GM18499 (cell line): ENCODE measurements at regions not wholly inside any gene's neighbourhood (a gene's known extent, or its start where the extent isn't known, plus 50 kb on each side); places are given as distances from the start of the nearest gene placed in this dataset.

Source experiments
- ATAC-seq: cut with Tn5 transposase; IDR thresholded peaks from one replicate; pipeline ENCODE4 v1.9.1; 2021; ENCODE audit warnings: moderate number of reproducible peaks; ENCODE audit not compliant: insufficient read depth, unreplicated experiment

DNA sequence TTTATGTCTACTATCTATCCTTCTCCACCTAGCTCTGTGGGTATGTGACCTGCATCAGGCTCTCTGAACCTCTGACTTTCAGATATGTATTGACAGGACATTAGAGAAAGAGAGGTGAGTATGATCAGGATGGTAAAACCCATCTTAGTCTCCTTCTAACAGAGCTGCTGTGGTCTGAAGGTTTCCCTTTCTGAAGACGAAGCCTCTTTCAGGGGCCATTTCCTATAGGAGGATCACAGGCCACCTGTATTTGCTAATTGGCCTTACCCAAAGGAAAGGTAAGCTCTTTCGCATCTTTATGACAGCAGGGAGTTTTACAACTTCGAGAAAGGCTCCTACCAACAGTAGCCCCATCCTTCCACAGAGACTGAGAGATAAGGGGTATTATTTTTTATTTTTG, 442.9 kb downstream of the KCNJ3 start:
- no peak for ATAC-seq

DNA sequence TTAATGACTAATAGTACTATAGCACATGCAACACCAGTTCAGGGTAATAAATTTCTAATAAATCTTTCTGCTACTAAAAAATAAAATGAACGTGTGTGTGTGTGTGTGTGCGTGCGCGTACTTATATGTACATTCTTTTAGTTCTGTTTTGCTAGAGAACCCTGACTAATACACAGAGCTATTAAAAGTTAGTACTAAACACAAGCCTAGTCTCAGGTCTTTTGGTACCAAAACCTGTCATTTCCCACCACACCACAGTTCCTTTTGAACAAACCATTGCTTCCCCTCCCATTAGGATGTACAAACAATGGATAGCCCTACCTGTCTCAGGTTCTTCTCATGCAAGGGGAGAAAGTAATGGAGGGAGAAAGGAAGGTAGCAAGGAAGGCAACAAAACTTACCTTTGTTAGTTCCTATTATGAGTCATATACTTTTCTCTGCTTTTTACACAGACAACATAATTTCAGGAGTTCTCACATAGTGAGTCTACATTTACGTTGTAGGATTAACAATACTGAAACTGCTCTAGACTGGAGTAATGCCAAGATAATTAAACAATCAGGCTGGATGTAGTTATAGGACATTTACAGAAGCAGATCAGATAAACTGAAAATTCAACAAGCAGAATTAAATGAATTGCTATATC, 427.2 kb downstream of the KCNJ3 start:
- ATAC-seq, result no peak

DNA sequence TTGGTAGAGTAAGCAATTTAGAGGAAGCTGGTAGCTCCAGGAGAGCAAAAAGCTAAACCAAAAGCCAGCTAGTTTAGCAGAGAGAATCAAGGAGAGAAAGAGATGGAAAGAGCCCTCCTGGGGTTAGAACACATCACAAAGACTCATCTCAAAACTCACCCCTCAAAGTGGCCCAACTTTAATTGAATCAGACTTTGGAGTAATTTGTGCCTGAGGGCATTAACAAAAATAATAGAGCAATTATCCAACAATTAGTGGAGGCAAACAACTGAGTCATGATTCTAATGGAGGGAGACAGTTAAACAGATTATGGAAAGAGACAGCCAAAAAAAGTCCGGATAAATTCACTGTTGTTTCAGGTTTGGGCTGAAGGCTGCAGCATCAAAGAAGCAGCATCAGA, 417.4 kb downstream of the KCNJ3 start:
- no peak for ATAC-seq

DNA sequence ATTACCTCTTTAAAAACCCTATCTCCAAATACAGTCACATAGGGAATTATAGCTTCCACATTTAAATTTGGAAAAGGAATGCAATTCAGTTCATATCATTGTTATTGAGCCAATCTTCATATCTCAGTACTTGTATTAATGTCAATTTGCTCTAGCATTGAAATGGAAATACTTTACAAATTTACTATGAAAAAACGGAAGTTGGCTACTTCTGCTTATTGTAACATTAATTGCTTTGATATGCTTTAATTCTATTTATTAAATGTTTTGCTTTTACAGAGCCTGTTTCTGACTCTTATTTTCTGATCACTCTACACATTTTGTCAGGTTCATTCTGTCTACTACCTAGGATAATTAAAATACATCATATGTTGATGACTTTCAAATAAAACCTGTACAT, 412.6 kb downstream of the KCNJ3 start:
- ATAC-seq, result no peak

DNA sequence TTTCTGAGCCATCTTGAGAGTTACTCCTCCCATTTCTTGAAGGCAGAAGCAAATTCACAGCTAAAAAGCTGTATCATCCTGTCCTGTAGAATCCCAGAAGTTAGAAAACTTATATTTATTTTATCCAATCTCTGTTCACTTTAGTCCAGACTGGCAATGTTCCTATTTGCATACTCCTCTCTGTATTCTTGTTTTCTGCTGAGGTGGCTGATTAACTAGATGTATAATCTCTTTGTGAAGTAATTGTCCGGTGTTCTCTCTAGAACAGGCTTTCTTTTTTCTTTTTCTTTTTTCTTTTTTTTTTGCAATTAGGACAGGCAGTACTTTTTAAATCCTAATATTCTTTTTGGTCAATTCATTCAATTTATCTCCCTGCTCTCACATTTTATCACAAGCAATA, 411.0 kb downstream of the KCNJ3 start:
- ATAC-seq, result no peak

DNA sequence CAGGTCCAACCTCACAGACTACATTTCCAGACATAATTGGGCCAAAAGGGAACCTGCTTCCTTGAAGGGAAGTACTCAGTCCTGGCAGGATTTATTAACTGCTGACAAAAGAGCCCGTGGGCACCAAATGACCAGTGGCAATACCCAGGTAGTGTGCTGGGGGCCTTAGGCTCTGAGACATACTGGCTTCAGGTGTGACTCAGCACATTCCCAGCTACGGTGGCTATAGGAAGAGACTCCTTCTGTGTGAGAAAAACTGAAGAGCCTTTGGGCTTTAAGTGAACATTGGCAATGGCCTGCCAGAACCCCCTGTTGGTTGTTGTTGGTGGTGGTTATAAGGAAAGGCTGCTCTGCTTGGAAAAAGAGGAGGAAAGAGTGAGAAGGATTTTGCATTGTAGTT, 401.8 kb downstream of the KCNJ3 start:
- no peak for ATAC-seq

DNA sequence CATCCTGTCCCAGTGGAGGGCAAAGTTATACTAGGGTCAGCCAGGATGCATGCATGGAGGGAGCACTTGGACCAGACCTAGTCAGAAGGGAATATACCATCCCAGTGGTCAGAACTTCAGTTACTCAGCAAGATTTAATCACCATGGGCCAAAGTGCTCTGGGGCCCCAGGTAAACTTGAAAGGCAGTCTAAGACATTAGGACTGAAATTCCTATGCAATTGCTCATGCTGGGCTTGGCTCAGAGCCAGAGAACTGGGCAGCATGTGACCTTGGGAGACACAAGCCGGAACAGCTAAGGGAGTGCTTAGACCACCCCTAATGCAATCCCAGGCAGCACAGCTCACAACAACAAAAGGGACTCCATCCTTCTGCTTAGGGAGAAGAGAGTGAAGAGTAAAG, 401.3 kb downstream of the KCNJ3 start:
- no peak for ATAC-seq

DNA sequence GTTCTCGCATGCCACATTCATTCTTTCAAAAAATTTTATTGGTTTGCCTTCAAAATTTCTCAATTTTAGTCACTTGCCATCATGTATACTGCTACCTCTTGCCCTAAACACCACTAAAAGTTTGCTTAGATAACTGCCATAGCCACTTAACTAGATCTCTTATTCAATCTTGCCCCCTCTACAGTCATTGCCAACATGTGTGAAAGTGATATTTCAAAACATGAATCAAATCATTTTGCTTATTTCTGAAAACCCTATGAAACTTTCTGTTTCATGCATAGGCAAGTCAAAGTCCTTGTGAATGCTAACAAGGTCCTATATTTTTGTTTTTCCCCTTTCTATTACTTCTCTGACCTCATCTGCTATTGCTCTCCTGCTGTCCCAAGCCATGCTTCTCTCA, 397.1 kb downstream of the KCNJ3 start:
- ATAC-seq, result no peak

DNA sequence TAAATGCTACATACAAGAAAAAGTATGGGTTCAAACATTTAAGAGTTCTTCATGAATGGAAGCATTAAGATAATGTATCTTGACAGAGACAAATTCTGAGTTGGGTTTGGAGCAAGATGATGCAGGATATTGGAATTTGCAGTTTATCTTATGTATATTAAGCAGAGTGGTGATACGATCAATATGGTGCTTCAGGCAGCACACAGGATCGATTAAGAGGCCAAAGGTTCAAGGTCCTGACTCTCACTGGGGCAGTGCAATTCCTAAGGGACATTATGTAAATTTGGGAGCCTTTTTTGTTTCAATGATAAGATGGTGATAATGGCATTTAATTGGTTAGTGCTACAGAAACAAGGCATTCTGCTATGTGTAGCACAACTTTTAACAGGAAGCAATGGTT, 381.9 kb downstream of the KCNJ3 start:
- ATAC-seq, result no peak

DNA sequence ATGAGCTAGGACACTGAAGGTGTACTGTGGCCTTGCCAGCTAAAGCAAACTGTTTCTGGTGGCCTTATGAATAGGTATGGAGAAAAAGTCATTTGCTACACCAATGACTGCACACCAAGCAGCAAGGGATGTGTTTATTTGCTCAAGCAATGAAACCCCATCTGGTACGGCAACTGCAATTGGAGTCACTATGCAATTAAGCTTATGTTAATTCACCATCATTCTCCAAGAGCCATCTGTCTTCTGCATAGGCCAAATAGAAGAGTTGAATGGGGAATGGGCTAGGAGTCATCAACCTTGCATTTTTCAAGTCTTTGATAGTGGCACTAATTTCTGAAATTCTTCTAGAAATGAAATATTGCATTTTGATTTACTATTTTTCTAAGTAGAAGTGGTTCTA, 372.0 kb downstream of the KCNJ3 start:
- ATAC-seq, result no peak

DNA sequence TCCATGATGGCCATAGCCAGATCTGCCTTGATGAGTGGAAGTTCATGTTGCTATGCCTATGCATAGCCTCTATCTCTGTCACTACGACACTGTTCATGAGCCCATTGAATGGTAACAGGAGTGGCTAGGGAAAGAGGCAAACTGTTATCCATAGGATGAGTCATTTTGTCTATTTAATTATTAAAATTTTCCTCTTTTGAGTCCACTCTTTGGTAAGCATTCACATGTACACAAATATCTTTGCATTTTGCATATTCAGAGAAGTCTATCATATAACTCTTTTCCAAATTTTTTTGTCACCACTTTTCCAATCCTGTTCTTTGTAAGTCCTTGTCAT, 364.4 kb downstream of the KCNJ3 start:
- ATAC-seq, result no peak

DNA sequence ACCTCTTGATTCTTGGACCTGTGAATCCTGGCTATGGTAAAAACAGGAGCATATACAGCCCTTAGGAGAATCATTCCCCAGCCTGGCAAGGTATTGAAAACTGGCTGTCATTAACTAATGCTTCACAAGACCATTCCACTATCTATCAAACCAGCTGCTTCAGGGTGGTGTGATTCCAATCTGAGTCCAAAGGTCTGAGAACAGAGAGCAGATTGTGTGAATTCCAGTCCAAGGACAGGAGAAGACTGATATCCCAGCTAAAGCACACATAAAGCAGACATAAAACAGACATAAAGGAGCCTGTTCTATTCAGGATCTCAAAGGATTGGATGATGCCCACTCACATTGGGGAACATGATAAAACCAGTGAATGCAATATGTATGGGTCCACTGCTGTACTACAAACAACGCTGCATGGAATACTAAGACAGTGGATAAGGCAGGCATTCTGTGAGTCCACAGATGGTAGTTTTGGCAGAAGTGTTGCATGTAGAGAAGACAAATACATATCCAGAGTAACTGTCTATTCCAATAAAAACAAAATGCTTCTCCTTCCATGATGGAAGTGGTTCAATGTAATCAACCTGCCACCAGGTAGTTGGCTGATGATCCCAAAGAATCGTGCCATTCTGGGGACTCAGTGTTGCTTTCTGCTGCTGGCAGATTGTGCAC, 363.9 kb downstream of the KCNJ3 start:
- no peak for ATAC-seq

DNA sequence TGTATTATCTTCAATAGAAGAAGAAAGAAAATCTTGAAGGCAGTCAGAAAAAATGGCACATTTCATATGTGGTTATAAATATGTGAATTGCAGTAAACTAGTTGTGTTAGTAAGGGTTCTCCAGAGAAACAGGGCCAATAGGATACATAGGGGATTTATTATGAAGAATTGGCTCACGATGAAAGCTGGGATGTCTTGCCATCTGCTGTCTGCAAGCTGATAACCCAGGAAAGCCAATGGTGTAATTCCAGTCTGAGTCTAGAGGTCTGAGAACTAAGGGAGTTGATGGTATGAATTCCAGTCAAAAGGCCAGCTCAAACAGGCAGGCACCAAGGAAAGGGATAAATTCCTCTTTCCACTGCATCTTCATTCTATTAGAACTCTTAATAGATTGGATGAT, 362.4 kb downstream of the KCNJ3 start:
- no peak for ATAC-seq

DNA sequence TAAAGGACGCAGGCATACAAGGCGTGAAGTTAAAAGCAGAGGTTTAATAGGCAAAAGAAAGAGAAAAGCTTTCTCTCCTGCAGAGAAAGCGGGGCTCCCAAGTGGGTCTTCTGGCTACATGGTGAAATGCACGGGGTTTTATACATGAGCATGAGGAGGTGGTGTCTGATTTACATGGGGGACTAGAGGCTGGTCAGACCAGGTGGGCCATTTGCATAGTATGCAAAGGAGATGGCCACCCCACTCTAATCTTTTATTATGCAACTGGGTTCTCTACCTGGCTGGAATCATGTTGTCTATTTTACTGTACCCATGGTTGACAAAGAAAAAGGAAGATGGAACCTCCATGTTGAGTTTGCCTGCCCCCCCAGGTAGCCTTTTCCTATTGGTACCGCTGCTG, 356.2 kb downstream of the KCNJ3 start:
- ATAC-seq, result no peak

DNA sequence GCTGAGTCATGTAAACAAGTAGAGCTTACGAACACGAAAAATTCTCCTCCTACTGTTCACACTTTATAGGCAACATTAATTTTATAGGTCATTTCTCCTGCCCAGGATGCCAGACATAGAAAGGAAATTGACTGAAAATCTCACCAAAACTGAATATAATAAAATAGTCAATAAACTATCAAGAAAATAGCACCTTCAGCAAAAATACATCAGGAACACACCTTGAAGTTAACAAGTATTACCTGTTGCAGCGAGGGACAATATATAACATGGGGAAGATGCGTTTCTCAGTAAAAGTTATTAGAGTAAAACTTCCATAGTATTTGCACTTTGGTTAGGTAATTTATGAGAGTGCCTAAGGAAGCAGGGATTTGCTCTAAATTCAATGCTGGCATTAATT, 344.6 kb downstream of the KCNJ3 start:
- no peak for ATAC-seq

DNA sequence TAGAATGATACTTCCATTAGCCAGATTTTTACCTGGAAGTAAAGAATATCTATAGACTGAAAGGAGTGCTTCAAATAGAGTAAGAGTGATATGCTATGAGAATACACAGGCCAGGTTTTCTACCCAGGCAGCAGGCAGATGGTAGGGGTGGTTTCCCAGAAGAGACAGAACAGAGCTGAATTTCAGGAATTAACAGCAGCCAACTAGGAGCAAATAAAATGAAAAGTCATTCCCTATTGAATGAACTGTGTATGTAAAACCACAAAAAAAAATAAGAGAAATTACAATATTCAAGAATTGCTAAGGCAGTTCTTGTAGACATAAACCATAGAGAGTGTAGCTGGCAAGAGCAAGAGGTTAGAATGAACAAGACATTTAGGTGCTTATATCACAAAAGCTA, 336.8 kb downstream of the KCNJ3 start:
- ATAC-seq, result no peak

DNA sequence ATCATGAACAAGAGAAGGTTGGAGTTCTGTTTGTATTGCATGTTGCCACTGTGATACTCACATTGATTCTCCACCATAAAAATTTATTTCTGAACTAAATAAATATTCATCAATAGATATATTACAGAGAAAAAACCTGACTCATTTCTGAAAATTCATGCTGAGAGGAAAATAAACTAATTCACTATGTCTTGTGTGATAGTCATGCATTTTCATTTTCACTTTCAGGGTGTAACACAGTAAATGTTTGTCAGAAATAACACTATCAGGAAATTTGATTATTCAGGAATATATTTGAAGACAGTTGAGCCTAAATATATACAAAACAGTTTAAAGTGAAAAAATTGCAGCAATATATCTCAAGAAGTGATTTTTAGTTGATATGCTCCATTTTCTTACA, 335.2 kb downstream of the KCNJ3 start:
- no peak for ATAC-seq

DNA sequence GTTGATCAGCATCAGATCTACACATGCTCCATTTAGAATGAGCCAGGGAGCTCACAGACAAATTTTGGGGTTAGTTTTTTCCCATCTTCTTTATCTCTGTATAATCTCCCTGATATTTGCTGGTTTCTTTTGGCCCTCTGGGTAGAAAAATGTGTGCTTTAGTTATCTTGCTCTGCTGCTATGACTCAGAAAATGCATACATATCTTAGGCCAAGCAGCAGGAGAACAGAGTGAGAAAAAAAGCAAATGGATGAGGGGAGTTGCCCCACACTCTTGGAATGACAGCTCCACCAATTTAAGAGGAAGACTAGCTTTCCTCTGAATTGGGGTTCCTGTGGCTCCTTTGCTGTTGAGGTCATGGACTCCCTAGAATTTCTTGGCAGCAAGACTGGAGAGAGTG, 331.8 kb downstream of the KCNJ3 start:
- ATAC-seq, result no peak

DNA sequence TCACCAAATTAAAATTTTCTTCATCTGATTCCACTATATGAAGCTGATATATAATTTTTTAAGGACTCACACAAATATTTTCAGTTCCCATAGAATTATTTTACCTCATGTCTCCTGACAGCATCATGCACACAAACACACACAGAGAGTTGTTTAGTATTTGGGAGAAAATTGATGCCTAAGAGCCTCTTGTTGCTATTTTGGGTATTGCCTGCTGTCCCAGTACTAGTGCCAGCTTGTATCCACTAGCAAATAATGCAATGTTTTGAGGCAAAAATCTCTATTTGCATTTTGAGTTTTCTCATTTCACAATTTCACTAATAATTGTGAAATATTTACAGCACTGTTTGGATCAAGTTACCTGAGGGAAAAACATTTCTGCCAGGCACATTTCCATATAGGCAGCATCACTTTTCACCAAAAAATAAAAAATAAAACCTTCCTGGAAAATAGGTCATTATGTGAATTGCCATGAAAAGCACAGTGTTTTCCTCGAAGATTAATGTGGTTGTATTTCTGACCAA, 328.2 kb downstream of the KCNJ3 start:
- ATAC-seq, result no peak

DNA sequence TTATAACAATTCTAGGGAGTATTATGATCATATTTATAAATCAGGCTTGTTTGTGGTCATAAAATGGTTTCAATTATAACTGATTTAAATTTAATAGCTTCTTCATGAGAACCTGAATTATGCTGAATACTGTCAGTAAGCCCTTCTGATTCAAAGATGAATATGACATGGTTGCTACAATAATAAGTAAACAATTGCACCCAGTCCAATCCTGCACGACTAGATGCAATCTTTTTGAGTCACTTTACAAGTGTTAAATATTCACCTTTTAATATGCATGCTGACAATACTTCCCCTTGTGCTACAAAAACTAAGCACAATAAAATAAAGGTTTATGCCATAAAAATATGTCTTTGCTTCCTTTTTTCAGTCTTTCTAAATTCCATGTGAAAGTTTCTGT, 325.2 kb downstream of the KCNJ3 start:
- no peak for ATAC-seq

DNA sequence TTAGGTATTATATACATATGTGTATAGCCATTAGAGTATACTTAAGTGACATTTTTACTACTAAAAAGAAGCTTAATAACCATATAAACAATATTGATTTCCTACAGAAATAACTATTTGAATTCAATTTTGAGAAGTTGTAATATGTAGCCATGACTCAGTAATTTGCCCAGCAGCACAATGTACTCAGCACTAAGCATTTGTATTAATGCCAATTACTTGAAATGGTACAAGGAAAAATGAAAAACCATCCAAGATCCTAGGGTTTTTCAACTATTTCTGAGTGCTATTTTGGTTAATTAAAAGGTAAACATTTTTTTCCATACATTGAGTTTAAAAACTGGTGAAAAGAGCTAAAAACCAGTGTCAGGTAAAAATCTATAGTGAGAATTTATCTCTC, 324.0 kb downstream of the KCNJ3 start:
- ATAC-seq, result no peak

DNA sequence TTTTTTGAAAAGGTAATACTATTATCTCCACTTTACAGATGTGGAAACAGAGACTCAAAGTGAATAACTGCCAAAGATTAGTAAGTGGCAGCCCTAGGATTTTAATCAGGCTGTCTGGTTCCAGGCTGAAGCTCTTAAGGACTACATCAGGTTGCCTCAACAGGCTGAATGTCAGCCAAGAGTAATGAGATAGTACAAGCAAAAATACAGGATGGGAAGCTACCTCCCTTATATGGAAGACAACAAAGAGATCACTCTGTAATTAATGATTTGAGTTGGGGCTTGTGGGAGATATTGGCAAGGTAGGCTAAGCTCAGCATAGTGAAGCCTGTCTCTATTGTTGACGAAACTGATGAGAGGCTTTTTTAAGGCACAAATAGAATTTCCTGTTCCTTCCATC, 323.1 kb downstream of the KCNJ3 start:
- no peak for ATAC-seq
